Esophagus squamous epithelium (tissue), 5 donors: ENCODE measurements at regions not wholly inside any gene's neighbourhood (a gene's known extent, or its start where the extent isn't known, plus 50 kb on each side); places are given as distances from the start of the nearest gene placed in this dataset.
"Not testable (repeated sequence)": the region's sequence is repeated elsewhere in the genome, so short reads cannot be mapped to it uniquely, and the experiment has no call there.

ENCODE experiments used
- DNase-seq: peaks from one replicate; lab custom pipeline; 2025; lab: John Stamatoyannopoulos, UW
- H3K27ac ChIP-seq, 4 donors: fragments of 200-600 bp; sonication (generic); one replicate each; pipeline ENCODE4 v1.5.1; 2016 to 2019; ENCODE audit warnings: mild to moderate bottlenecking in 1 of 4
- H3K27me3 ChIP-seq, 4 donors: fragments of 200-600 bp; sonication (generic); 1 replicate in 3 of 4; 2 replicates in 1 of 4; pipeline versions ENCODE4 v1.5.1 to v1.6.0; 2017 to 2021; ENCODE audit warnings: antibody characterized with exemption in 1 of 4
- H3K36me3 ChIP-seq, 3 donors: fragments of 200-600 bp; sonication (generic); one replicate each; pipeline ENCODE4 v1.5.1; 2016 to 2019
- H3K4me1 ChIP-seq, 3 donors: fragments of 200-600 bp; sonication (generic); one replicate each; pipeline ENCODE4 v1.5.1; 2017 to 2019
- H3K4me3 ChIP-seq, 4 donors: fragments of 200-600 bp; sonication (generic); 1 replicate in 3 of 4; 2 replicates in 1 of 4; pipeline ENCODE4 v1.5.1; 2016 to 2019; ENCODE audit warnings: mild to moderate bottlenecking in 2 of 4, moderate library complexity in 1 of 4
- H3K9me3 ChIP-seq, 3 donors: fragments of 200-600 bp; sonication (generic); one replicate each; pipeline ENCODE4 v1.5.1; 2016 to 2019
- CTCF ChIP-seq, 6 experiments: fragments of 450-650 bp in 4 of 6; fragments of 200-600 bp in 2 of 6; sonication (generic) in 2 of 6; IDR thresholded peaks; one replicate each; pipeline ENCODE4 v1.5.1; 2016 to 2019; ENCODE audit warnings: antibody characterized with exemption in 6 of 6, mild to moderate bottlenecking in 4 of 6, moderate library complexity in 4 of 6
- POLR2A ChIP-seq, 4 donors: fragments of 450-650 bp; IDR thresholded peaks; one replicate each; pipeline ENCODE4 v1.6.1; 2017; ENCODE audit warnings: antibody characterized with exemption in 4 of 4, mild to moderate bottlenecking in 4 of 4, moderate library complexity in 3 of 4
- WGBS, 2 donors: methylation state at CpG; one replicate each; pipeline ENCODE4 v1.1.5; 2018; 5-methylcytosine and 5-hydroxymethylcytosine counted together
- intact Hi-C: fragments of 100-400 bp; cut with DNase I; formaldehyde crosslinking; loops from one replicate; pipeline ENCODE4 v1.15.0; 2022
- donor health status: DM: yes; HTN: yes; CAD: no.

GRCh38 chr5:20865892-20866291, 877.9 kb upstream of the CDH18 start:
- H3K4me3 ChIP-seq, H3K27me3 ChIP-seq, H3K9me3 ChIP-seq, H3K27ac ChIP-seq, intact Hi-C loops, H3K4me1 ChIP-seq, DNase-seq, H3K36me3 ChIP-seq: not testable (repeated sequence)
- WGBS, 2 donors: 70 to 100% methylated on average over 1 to 2 of the region's 3 CpGs

GRCh38 chr5:20833081-20833627, 845.2 kb upstream of the CDH18 start:
- WGBS, 2 donors: 70 to 81% methylated on average over 4 of the region's 4 CpGs
- no peak for DNase-seq
- no peak overlapping the region for H3K27ac ChIP-seq
- intact Hi-C loops: no loop called here
- TF ChIP-seq POLR2A (IDR thresholded peaks at IDR 0.05) (no peak), CTCF (IDR thresholded peaks at IDR 0.05) (no peak)
- no peaks in the 10 kb centered on the region for H3K9me3 ChIP-seq
- H3K4me1 ChIP-seq: no peaks in the 10 kb centered on the region
- no peaks in the 10 kb centered on the region for H3K27me3 ChIP-seq
- H3K36me3 ChIP-seq: no peaks in the 10 kb centered on the region
- no peak overlapping the region for H3K4me3 ChIP-seq

GRCh38 chr5:20832204-20833080, 844.4 kb upstream of the CDH18 start:
- H3K36me3 ChIP-seq: no peaks in the 10 kb centered on the region
- H3K4me1 ChIP-seq: no peaks in the 10 kb centered on the region
- H3K4me3 ChIP-seq: no peak overlapping the region
- H3K9me3 ChIP-seq: no peaks in the 10 kb centered on the region
- intact Hi-C loops: no loop called here
- no peak overlapping the region for H3K27ac ChIP-seq
- WGBS, 2 donors: 64 to 67% methylated on average over 5 of the region's 5 CpGs
- no peak for DNase-seq
- TF ChIP-seq POLR2A (IDR thresholded peaks at IDR 0.05) (no peak), CTCF (IDR thresholded peaks at IDR 0.05) (no peak)
- no peaks in the 10 kb centered on the region for H3K27me3 ChIP-seq

- DNase-seq, H3K4me1 ChIP-seq, H3K36me3 ChIP-seq, H3K9me3 ChIP-seq, H3K4me3 ChIP-seq, H3K27me3 ChIP-seq, H3K27ac ChIP-seq, intact Hi-C loops: not testable (repeated sequence)
- 20 to 22% methylated on average over 1 of the region's 1 CpG for WGBS, 2 donors
These were observed 838.0 kb upstream of the CDH18 start for GRCh38 chr5:20825951-20826350.

- 71 to 88% methylated on average over 1 of the region's 1 CpG for WGBS, 2 donors
- H3K4me1 ChIP-seq, DNase-seq, H3K4me3 ChIP-seq, intact Hi-C loops, H3K27me3 ChIP-seq, H3K36me3 ChIP-seq, H3K9me3 ChIP-seq, H3K27ac ChIP-seq: not testable (repeated sequence)
These were observed 809.2 kb upstream of the CDH18 start for GRCh38 chr5:20797216-20797615.

- intact Hi-C loops, H3K4me1 ChIP-seq, DNase-seq, H3K27me3 ChIP-seq, H3K27ac ChIP-seq, H3K4me3 ChIP-seq, H3K9me3 ChIP-seq, H3K36me3 ChIP-seq: not testable (repeated sequence)
- 91 to 95% methylated on average over 2 to 3 of the region's 5 CpGs for WGBS, 2 donors
These were observed 796.8 kb upstream of the CDH18 start for GRCh38 chr5:20784755-20785154.

GRCh38 chr5:20783484-20783883, 795.5 kb upstream of the CDH18 start:
- intact Hi-C loops, DNase-seq: not testable (repeated sequence)
- WGBS, 2 donors: 38 to 45% methylated on average over 2 of the region's 2 CpGs

GRCh38 chr5:20771338-20771737, 783.3 kb upstream of the CDH18 start:
- H3K4me3 ChIP-seq, DNase-seq, H3K4me1 ChIP-seq, H3K9me3 ChIP-seq, H3K27ac ChIP-seq, H3K27me3 ChIP-seq, intact Hi-C loops, H3K36me3 ChIP-seq: not testable (repeated sequence)
- WGBS, 2 donors: 63 to 65% methylated on average over 2 of the region's 2 CpGs

More at GRCh38 chr5:20783484-20783883, 795.5 kb upstream of the CDH18 start:
- not testable (repeated sequence) for H3K27me3 ChIP-seq, H3K27ac ChIP-seq, H3K4me3 ChIP-seq, H3K9me3 ChIP-seq, H3K36me3 ChIP-seq, H3K4me1 ChIP-seq

GRCh38 chr5:20765074-20765473, 777.1 kb upstream of the CDH18 start:
- DNase-seq, H3K4me1 ChIP-seq, H3K27me3 ChIP-seq, H3K4me3 ChIP-seq, intact Hi-C loops, H3K9me3 ChIP-seq, H3K36me3 ChIP-seq, H3K27ac ChIP-seq: not testable (repeated sequence)
- WGBS, 2 donors: no CpG with 5 or more reads among the region's 2 CpGs

- H3K4me3 ChIP-seq, H3K36me3 ChIP-seq, DNase-seq, H3K27me3 ChIP-seq, H3K27ac ChIP-seq, intact Hi-C loops, H3K4me1 ChIP-seq, H3K9me3 ChIP-seq: not testable (repeated sequence)
These were observed 771.5 kb upstream of the CDH18 start for GRCh38 chr5:20759459-20759858.

GRCh38 chr5:20752179-20752578, 764.2 kb upstream of the CDH18 start:
- 93% methylated on average over 2 of the region's 2 CpGs; no CpG with 5 or more reads in 1 of the 2 donors for WGBS, 2 donors
- not testable (repeated sequence) for H3K27ac ChIP-seq

More at GRCh38 chr5:20752179-20752578, 764.2 kb upstream of the CDH18 start:
- H3K4me3 ChIP-seq, H3K27me3 ChIP-seq, H3K4me1 ChIP-seq, H3K36me3 ChIP-seq, H3K9me3 ChIP-seq, DNase-seq, intact Hi-C loops: not testable (repeated sequence)
